ENCODE measurements at regions not wholly inside any gene's neighbourhood (a gene's known extent, or its start where the extent isn't known, plus 50 kb on each side); places are given as distances from the start of the nearest gene placed in this dataset.

DNA sequence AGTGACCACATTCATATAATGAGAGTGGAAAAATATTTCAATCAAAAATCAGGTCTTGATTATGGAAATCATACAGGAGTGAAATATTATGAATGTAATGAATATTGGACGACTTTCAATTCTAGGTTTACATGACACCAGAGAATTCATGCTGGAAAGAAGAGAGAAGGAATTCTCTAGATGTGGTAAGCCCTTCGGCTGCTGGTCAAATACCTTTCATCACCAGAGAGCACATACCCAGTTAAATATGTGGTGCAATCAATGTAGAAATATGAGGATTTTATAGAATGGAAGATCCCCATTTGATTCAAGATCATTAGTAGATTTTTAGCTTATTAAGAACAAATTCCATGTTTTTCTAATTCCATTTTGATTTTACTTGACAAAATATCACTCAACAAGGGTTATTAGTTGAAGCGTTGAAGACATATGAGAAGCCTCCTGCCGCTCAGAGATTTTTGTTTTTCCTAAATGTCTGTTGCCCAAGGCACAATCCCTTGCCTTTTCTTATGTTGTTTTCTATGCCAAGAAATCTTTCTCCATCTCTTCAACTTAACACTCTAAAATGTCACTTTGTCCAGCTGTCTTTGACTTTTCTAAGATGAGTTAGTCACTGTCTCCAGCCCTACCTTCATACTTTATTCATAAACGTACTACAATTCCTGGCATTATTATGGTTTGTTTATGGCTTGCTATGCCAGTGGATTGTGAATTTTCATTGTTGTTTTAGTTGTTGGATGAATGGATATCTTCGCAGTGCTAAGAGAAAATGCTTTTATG lies 72.8 kb upstream of the ZDHHC17 start:
- Histone ChIP-seq H3K9me2 (ENCODE audit: insufficient read depth, low read length) (no peaks in the 10 kb centered on the region), H3K27me3 (ENCODE audit: insufficient read depth, low read depth, low read length) (no peaks in the 10 kb centered on the region), H3K27ac (ENCODE audit: low read length) (no peak overlapping the region), H3K4me3 (ENCODE audit: low read length) (no peak overlapping the region), H3K9me3 (ENCODE audit: low read length) (no peaks in the 10 kb centered on the region), H3K79me2 (replicated peaks; ENCODE audit: insufficient read depth, low read length) (no peaks in the 10 kb centered on the region), H4K20me1 (ENCODE audit: insufficient read depth) (no peaks in the 10 kb centered on the region), H2AFZ (ENCODE audit: low read depth, low read length) (no peak overlapping the region), H3K36me3 (ENCODE audit: insufficient read depth, low read length) (no peaks in the 10 kb centered on the region), H3F3A (ENCODE audit: insufficient read depth, low read length, poor library complexity, severe bottlenecking) (no peaks in the 10 kb centered on the region), H3K9ac (ENCODE audit: low read length) (no peak overlapping the region), H3K4me2 (ENCODE audit: low read length) (no peak overlapping the region)
- TF ChIP-seq SMC3 (conservative IDR thresholded peaks at IDR 0.05; ENCODE audit: poor library complexity), result no peak
- TF ChIP-seq, protein P1, sequence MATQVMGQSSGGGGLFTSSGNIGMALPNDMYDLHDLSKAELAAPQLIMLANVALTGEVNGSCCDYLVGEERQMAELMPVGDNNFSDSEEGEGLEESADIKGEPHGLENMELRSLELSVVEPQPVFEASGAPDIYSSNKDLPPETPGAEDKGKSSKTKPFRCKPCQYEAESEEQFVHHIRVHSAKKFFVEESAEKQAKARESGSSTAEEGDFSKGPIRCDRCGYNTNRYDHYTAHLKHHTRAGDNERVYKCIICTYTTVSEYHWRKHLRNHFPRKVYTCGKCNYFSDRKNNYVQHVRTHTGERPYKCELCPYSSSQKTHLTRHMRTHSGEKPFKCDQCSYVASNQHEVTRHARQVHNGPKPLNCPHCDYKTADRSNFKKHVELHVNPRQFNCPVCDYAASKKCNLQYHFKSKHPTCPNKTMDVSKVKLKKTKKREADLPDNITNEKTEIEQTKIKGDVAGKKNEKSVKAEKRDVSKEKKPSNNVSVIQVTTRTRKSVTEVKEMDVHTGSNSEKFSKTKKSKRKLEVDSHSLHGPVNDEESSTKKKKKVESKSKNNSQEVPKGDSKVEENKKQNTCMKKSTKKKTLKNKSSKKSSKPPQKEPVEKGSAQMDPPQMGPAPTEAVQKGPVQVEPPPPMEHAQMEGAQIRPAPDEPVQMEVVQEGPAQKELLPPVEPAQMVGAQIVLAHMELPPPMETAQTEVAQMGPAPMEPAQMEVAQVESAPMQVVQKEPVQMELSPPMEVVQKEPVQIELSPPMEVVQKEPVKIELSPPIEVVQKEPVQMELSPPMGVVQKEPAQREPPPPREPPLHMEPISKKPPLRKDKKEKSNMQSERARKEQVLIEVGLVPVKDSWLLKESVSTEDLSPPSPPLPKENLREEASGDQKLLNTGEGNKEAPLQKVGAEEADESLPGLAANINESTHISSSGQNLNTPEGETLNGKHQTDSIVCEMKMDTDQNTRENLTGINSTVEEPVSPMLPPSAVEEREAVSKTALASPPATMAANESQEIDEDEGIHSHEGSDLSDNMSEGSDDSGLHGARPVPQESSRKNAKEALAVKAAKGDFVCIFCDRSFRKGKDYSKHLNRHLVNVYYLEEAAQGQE (IDR thresholded peaks at IDR 0.05; ENCODE audit: borderline replicate concordance), result no peak
- TF ChIP-seq MXI1 (conservative IDR thresholded peaks at IDR 0.05; ENCODE audit: poor library complexity, severe bottlenecking), result no peak
- no peak for TF ChIP-seq TAF1 (IDR thresholded peaks at IDR 0.05; ENCODE audit: low read depth)
- no peak for TF ChIP-seq EP300 (conservative IDR thresholded peaks at IDR 0.05; ENCODE audit: poor library complexity, severe bottlenecking)
- TF ChIP-seq RAD21 (conservative IDR thresholded peaks at IDR 0.05), result no peak
- TF ChIP-seq, protein P2, sequence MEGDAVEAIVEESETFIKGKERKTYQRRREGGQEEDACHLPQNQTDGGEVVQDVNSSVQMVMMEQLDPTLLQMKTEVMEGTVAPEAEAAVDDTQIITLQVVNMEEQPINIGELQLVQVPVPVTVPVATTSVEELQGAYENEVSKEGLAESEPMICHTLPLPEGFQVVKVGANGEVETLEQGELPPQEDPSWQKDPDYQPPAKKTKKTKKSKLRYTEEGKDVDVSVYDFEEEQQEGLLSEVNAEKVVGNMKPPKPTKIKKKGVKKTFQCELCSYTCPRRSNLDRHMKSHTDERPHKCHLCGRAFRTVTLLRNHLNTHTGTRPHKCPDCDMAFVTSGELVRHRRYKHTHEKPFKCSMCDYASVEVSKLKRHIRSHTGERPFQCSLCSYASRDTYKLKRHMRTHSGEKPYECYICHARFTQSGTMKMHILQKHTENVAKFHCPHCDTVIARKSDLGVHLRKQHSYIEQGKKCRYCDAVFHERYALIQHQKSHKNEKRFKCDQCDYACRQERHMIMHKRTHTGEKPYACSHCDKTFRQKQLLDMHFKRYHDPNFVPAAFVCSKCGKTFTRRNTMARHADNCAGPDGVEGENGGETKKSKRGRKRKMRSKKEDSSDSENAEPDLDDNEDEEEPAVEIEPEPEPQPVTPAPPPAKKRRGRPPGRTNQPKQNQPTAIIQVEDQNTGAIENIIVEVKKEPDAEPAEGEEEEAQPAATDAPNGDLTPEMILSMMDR (IDR thresholded peaks at IDR 0.05; ENCODE audit: poor library complexity, severe bottlenecking), result no peak
- no peak for TF ChIP-seq EZH2 (IDR thresholded peaks at IDR 0.05; ENCODE audit: borderline replicate concordance, insufficient read depth, low read length, poor library complexity, severe bottlenecking)
- TF ChIP-seq POLR2AphosphoS5 (IDR thresholded peaks at IDR 0.05), result no peak

DNA sequence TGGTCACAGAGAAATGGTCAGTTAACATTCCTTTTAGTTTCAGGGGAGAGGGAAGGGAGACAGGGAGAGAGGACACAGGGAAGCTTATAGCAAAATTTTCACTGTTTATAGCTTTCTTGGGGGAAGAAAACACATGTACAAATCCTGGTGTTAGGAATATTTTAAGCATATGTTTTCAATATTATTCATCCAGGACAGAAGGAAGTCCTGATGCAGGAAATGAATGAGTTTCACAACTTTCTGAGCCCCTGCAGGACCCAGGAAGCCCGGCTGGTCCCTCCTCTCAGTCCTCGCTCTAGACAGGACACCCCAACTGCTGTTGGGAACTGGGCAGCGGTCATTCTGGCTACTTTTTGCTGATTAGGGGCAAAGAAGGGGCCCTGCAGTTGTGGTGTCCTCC lies 71.1 kb upstream of the ZDHHC17 start:
- TF ChIP-seq EZH2 (IDR thresholded peaks at IDR 0.05; ENCODE audit: borderline replicate concordance, insufficient read depth, low read length, poor library complexity, severe bottlenecking) (no peak), POLR2AphosphoS5 (IDR thresholded peaks at IDR 0.05) (no peak), RAD21 (conservative IDR thresholded peaks at IDR 0.05) (no peak), SMC3 (conservative IDR thresholded peaks at IDR 0.05; ENCODE audit: poor library complexity) (no peak), EP300 (conservative IDR thresholded peaks at IDR 0.05; ENCODE audit: poor library complexity, severe bottlenecking) (no peak)
- TF ChIP-seq, protein P1 (IDR thresholded peaks at IDR 0.05; ENCODE audit: borderline replicate concordance), result no peak

More for the DNA sequence above, 71.1 kb upstream of the ZDHHC17 start:
- Histone ChIP-seq H3K4me2 (ENCODE audit: low read length) (no peak overlapping the region), H3K27me3 (ENCODE audit: insufficient read depth, low read depth, low read length) (no peaks in the 10 kb centered on the region), H3K9ac (ENCODE audit: low read length) (no peak overlapping the region), H3K36me3 (ENCODE audit: insufficient read depth, low read length) (no peaks in the 10 kb centered on the region), H3K9me2 (ENCODE audit: insufficient read depth, low read length) (no peaks in the 10 kb centered on the region), H3K9me3 (ENCODE audit: low read length) (no peaks in the 10 kb centered on the region), H3K79me2 (replicated peaks; ENCODE audit: insufficient read depth, low read length) (no peaks in the 10 kb centered on the region), H2AFZ (ENCODE audit: low read depth, low read length) (no peak overlapping the region), H4K20me1 (ENCODE audit: insufficient read depth) (no peaks in the 10 kb centered on the region), H3F3A (ENCODE audit: insufficient read depth, low read length, poor library complexity, severe bottlenecking) (no peaks in the 10 kb centered on the region), H3K4me3 (ENCODE audit: low read length) (no peak overlapping the region), H3K27ac (ENCODE audit: low read length) (no peak overlapping the region)

Measured in neural cell (in vitro differentiated cells).